A549 (cell line): ENCODE measurements at regions not wholly inside any gene's neighbourhood (a gene's known extent, or its start where the extent isn't known, plus 50 kb on each side); places are given as distances from the start of the nearest gene placed in this dataset.

Experiments
- ATAC-seq, 2 experiments: fragments of 200-7000 bp in 1 of 2; fragments of >200 bp in 1 of 2; cut with Nextera tagmentation in 1 of 2; cut with Tn5 transposase in 1 of 2; 3 replicates each; pipeline versions ENCODE4 v1.8.0 to v1.9.1; 2018 to 2020; ENCODE audit warnings: mild to moderate bottlenecking in 1 of 2, moderate library complexity in 1 of 2
- CTCF ChIA-PET: fragments of 300-600 bp; sonication (Branson Sonifier 250); formaldehyde crosslinking; extraction: SDS; loops from one replicate; lab custom pipeline; 2021; ENCODE audit warnings: antibody characterized with exemption, inconsistent platforms; lab: Yijun Ruan, JAX
- POLR2A ChIA-PET: fragments of 350-600 bp; formaldehyde crosslinking; extraction: SDS; loops from one replicate; lab custom pipeline; 2021; ENCODE audit warnings: antibody characterized with exemption, inconsistent platforms; lab: Yijun Ruan, JAX
- DNase-seq, 2 experiments: peaks; one replicate each; pipeline versions ENCODE4 v3.0.0 to v3.0.0-alpha.2; 2011 to 2016; ENCODE audit warnings: low read depth in 1 of 2, low spot score in 1 of 2
- FAIRE-seq: peaks from 2 replicates; lab custom pipeline; 2011; peaks lifted over from hg19 to GRCh38; lab: Jason Lieb, UNC
- H3K27ac ChIP-seq, 2 experiments: fragments of >200 bp; sonication (Bioruptor Twin); formaldehyde crosslinking; 3 replicates each; pipeline ENCODE4 v1.5.1; 2016 to 2017
- H3K4me1 ChIP-seq: fragments of >200 bp; sonication (Bioruptor Twin); formaldehyde crosslinking; 3 replicates; pipeline ENCODE4 v1.6.1; 2016
- H3K4me2 ChIP-seq: fragments of >200 bp; sonication (Bioruptor Twin); formaldehyde crosslinking; 3 replicates; pipeline ENCODE4 v1.6.1; 2016
- H3K4me3 ChIP-seq: fragments of >200 bp; sonication (Bioruptor Twin); formaldehyde crosslinking; 3 replicates; pipeline ENCODE4 v1.5.1; 2016
- H3K9me3 ChIP-seq: fragments of >200 bp; sonication (Bioruptor Twin); formaldehyde crosslinking; 3 replicates; pipeline ENCODE4 v1.6.1; 2016
- CBX8 ChIP-seq: fragments of 200-600 bp; sonication (generic); IDR thresholded peaks from 2 replicates; pipeline ENCODE4 v1.6.1; 2016
- CEBPB ChIP-seq, 2 experiments: fragments of >200 bp in 1 of 2; sonication (Bioruptor Twin) in 1 of 2; formaldehyde crosslinking in 1 of 2; IDR thresholded peaks; 2 replicates each; pipeline ENCODE4 v1.6.1; 2012 to 2016
- CHD4 ChIP-seq: fragments of 200-600 bp; sonication (generic); IDR thresholded peaks from 2 replicates; pipeline ENCODE4 v1.6.1; 2016; ENCODE audit warnings: antibody characterized with exemption, mild to moderate bottlenecking, borderline replicate concordance
- EHMT2 ChIP-seq: fragments of 200-600 bp; sonication (generic); IDR thresholded peaks from 2 replicates; pipeline ENCODE4 v1.6.1; 2016; ENCODE audit warnings: antibody characterized with exemption, low read depth, mild to moderate bottlenecking, moderate library complexity
- ESRRA ChIP-seq: fragments of 150-350 bp; IDR thresholded peaks from 2 replicates; pipeline ENCODE4 v1.6.1; 2014; ENCODE audit warnings: mild to moderate bottlenecking, low read length, borderline replicate concordance
- FOSB ChIP-seq: fragments of 250-450 bp; sonication (Bioruptor Pico); IDR thresholded peaks from 2 replicates; pipeline ENCODE4 v1.5.0; 2020; ENCODE audit warnings: mild to moderate bottlenecking, moderate library complexity
- HEYL ChIP-seq: fragments of 250-450 bp; sonication (Bioruptor Pico); IDR thresholded peaks from 2 replicates; pipeline ENCODE4 v1.8.0; 2021; ENCODE audit warnings: mild to moderate bottlenecking, moderate library complexity
- HOXB5 ChIP-seq: fragments of 250-450 bp; sonication (Bioruptor Pico); IDR thresholded peaks from 2 replicates; pipeline ENCODE4 v1.5.0; 2020; ENCODE audit warnings: mild to moderate bottlenecking, moderate library complexity
- MAFK ChIP-seq: fragments of 450-650 bp; IDR thresholded peaks from 2 replicates; pipeline ENCODE4 v1.6.1; 2014; ENCODE audit not compliant: partially characterized antibody
- MAZ ChIP-seq: fragments of 150-350 bp; IDR thresholded peaks from 2 replicates; pipeline ENCODE4 v1.6.1; 2014; ENCODE audit warnings: antibody characterized with exemption, low read depth, low read length, borderline replicate concordance
- NFE2L2 ChIP-seq: fragments of 150-350 bp; conservative IDR thresholded peaks from 2 replicates; pipeline ENCODE4 v1.6.1; 2014; ENCODE audit warnings: low read length
- NPAS2 ChIP-seq: fragments of 250-450 bp; sonication (Bioruptor Pico); IDR thresholded peaks from 2 replicates; pipeline ENCODE4 v1.8.0; 2022; ENCODE audit warnings: mild to moderate bottlenecking, moderate library complexity, borderline replicate concordance
- NR3C1 ChIP-seq: fragments of >200 bp; sonication (Bioruptor Twin); formaldehyde crosslinking; IDR thresholded peaks from 3 replicates; pipeline ENCODE4 v1.6.1; 2017
- PHF8 ChIP-seq: fragments of 200-600 bp; sonication (generic); IDR thresholded peaks from 2 replicates; pipeline ENCODE4 v1.6.1; 2016; ENCODE audit warnings: low read depth, mild to moderate bottlenecking, antibody characterized with exemption, moderate library complexity, borderline replicate concordance
- POLR2A ChIP-seq: IDR thresholded peaks from 2 replicates; pipeline ENCODE4 v1.6.1; 2012; ENCODE audit warnings: mild to moderate bottlenecking, low read length
- RAD21 ChIP-seq, 2 experiments: fragments of >200 bp in 1 of 2; sonication (Bioruptor Twin) in 1 of 2; formaldehyde crosslinking in 1 of 2; IDR thresholded peaks in 1 of 2; conservative IDR thresholded peaks in 1 of 2; 2 replicates in 1 of 2; 3 replicates in 1 of 2; pipeline ENCODE4 v1.6.1; 2012 to 2018; ENCODE audit warnings: inconsistent platforms in 1 of 2
- RCOR1 ChIP-seq: fragments of 150-350 bp; IDR thresholded peaks from 2 replicates; pipeline ENCODE4 v1.6.1; 2014; ENCODE audit warnings: antibody characterized with exemption, low read length, low read depth
- RNF2 ChIP-seq: fragments of 200-600 bp; sonication (generic); IDR thresholded peaks from 2 replicates; pipeline ENCODE4 v1.6.1; 2016; ENCODE audit warnings: low read depth, mild to moderate bottlenecking, antibody characterized with exemption, moderate library complexity, borderline replicate concordance
- ZFP36 ChIP-seq: fragments of 450-650 bp; IDR thresholded peaks from 2 replicates; pipeline ENCODE4 v1.6.1; 2014; ENCODE audit warnings: borderline replicate concordance; ENCODE audit not compliant: partially characterized antibody
- ZNF302 ChIP-seq: fragments of 250-450 bp; sonication (Bioruptor Pico); IDR thresholded peaks from 2 replicates; pipeline ENCODE4 v1.9.0; 2021; ENCODE audit warnings: inconsistent platforms, mild to moderate bottlenecking, moderate library complexity
- WGBS: methylation state at CpG from one replicate; pipeline ENCODE4 v1.1.6; 2017; ENCODE audit errors: missing lambda C conversion rate; 5-methylcytosine and 5-hydroxymethylcytosine counted together
- TF ChIP-seq, protein P1 (sequence below): IDR thresholded peaks from 2 replicates; pipeline ENCODE4 v1.6.1; 2012
- TF ChIP-seq, protein P2 (sequence below): IDR thresholded peaks from 2 replicates; pipeline ENCODE4 v1.6.1; 2012; ENCODE audit warnings: low read depth, borderline replicate concordance
- TF ChIP-seq, protein P3 (sequence below): fragments of >200 bp; sonication (Bioruptor Twin); formaldehyde crosslinking; IDR thresholded peaks from 2 replicates; pipeline ENCODE4 v1.6.1; 2016
- TF ChIP-seq, protein P4 (sequence below): fragments of >200 bp; sonication (Bioruptor Twin); formaldehyde crosslinking; IDR thresholded peaks from 3 replicates; pipeline ENCODE4 v1.6.1; 2016

DNA sequence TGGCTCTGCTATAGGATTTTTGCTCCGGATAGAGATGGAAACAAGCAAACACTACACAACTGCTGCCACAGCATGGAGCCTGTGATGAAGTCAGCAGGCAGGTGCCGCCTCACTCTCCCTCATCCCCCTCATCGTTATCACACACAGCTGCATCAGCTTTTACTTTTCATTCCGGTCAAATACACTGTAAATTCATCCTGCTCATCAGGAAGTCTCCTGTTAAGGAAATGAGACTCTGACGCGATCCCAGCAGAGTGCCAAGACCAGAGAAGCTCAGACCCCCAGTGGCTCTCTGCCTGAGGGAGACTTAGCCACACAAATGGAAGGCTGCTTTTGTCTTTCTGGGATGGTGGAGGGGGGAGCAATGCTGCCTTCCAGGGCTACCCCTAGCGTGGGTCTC, 270.2 kb downstream of the ELAVL2 start:
- ATAC-seq (no peak), FAIRE-seq (no peak)
- Histone ChIP-seq H3K9me3 (no peaks in the 10 kb centered on the region), H3K4me3 (no peak overlapping the region)
- WGBS, result 7% methylated on average over 7 of the region's 7 CpGs
- POLR2A ChIA-PET, result no interaction called here
- CTCF ChIA-PET, result no interaction called here
- TF ChIP-seq RCOR1, result no peak
- no peak for TF ChIP-seq EHMT2
- no peak for TF ChIP-seq HOXB5 (CRISPR knock-in tag)
- TF ChIP-seq, protein P1, sequence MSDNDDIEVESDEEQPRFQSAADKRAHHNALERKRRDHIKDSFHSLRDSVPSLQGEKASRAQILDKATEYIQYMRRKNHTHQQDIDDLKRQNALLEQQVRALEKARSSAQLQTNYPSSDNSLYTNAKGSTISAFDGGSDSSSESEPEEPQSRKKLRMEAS, result no peak
- TF ChIP-seq CHD4, result no peak
- no peak for TF ChIP-seq PHF8
- no peak for TF ChIP-seq MAFK
- no peak for TF ChIP-seq CEBPB (IDR thresholded peaks at IDR 0.05)
- TF ChIP-seq MAZ, result no peak
- TF ChIP-seq, protein P2, sequence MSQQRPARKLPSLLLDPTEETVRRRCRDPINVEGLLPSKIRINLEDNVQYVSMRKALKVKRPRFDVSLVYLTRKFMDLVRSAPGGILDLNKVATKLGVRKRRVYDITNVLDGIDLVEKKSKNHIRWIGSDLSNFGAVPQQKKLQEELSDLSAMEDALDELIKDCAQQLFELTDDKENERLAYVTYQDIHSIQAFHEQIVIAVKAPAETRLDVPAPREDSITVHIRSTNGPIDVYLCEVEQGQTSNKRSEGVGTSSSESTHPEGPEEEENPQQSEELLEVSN, result no peak
- TF ChIP-seq FOSB (CRISPR knock-in tag), result no peak
- TF ChIP-seq CBX8, result no peak
- TF ChIP-seq, all 56 proteins: peak for 0
- Histone ChIP-seq H3K4me1 (no peaks in the 10 kb centered on the region), H3K4me2 (no peak overlapping the region), H3K27ac (no peak overlapping the region)
- no peak for DNase-seq

DNA sequence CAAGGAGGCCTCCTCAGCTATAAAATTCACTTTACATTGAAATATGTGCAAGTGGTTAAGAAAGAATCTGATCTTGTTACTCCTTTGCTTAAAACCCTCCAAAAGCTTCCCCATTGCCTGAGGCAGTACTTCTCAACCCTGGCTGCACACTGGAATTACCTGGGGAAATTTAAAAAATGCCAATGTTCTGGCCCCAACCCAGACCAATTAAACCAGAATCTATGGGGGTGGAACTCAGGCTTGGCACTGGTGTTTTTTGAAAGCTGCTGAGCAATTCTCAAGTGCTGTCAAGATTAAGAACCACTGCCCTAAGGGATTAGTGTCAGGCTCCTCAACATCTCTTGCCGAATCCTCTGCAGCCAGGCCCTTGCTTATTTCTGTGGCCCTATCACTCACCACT, 269.6 kb downstream of the ELAVL2 start:
- 0% methylated on average over 1 of the region's 1 CpG for WGBS
- POLR2A ChIA-PET, result no interaction called here
- DNase-seq (no peak), ATAC-seq (no peak), FAIRE-seq (no peak)
- TF ChIP-seq RAD21 (conservative IDR thresholded peaks at IDR 0.05 in 1 of 2, IDR thresholded peaks at IDR 0.05 in 1 of 2) (no peak), MAZ (no peak), CHD4 (no peak), RNF2 (no peak), NR3C1 (no peak), CBX8 (no peak), ESRRA (no peak), ZNF302 (no peak), POLR2A (no peak), NPAS2 (CRISPR knock-in tag) (no peak), ZFP36 (no peak), MAFK (no peak), NFE2L2 (no peak), HEYL (CRISPR knock-in tag) (no peak)
- TF ChIP-seq, protein P3, sequence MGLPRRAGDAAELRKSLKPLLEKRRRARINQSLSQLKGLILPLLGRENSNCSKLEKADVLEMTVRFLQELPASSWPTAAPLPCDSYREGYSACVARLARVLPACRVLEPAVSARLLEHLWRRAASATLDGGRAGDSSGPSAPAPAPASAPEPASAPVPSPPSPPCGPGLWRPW, result no peak
- TF ChIP-seq, protein P4, sequence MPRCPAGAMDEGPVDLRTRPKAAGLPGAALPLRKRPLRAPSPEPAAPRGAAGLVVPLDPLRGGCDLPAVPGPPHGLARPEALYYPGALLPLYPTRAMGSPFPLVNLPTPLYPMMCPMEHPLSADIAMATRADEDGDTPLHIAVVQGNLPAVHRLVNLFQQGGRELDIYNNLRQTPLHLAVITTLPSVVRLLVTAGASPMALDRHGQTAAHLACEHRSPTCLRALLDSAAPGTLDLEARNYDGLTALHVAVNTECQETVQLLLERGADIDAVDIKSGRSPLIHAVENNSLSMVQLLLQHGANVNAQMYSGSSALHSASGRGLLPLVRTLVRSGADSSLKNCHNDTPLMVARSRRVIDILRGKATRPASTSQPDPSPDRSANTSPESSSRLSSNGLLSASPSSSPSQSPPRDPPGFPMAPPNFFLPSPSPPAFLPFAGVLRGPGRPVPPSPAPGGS, result no peak
- TF ChIP-seq, protein P2, result no peak
- Histone ChIP-seq H3K4me1 (no peaks in the 10 kb centered on the region), H3K27ac (no peak overlapping the region), H3K4me2 (no peak overlapping the region), H3K9me3 (no peaks in the 10 kb centered on the region), H3K4me3 (no peak overlapping the region)
- CTCF ChIA-PET, result no interaction called here
